Brain microvascular endothelial cell (primary cell): ENCODE measurements at regions not wholly inside any gene's neighbourhood (a gene's known extent, or its start where the extent isn't known, plus 50 kb on each side); places are given as distances from the start of the nearest gene placed in this dataset.

ENCODE experiments used
- DNase-seq: peaks from one replicate; pipeline ENCODE4 v3.0.0-alpha.2; 2020
- H3K27ac ChIP-seq: fragments of 250-450 bp; sonication (Bioruptor Pico); 2 replicates; pipeline ENCODE4 v1.5.1; 2020; ENCODE audit warnings: mild to moderate bottlenecking, moderate library complexity
- H3K27me3 ChIP-seq: fragments of 250-450 bp; sonication (Bioruptor Pico); replicated peaks from 2 replicates; pipeline ENCODE4 v1.5.1; 2020; ENCODE audit warnings: mild to moderate bottlenecking
- H3K36me3 ChIP-seq: fragments of 250-450 bp; sonication (Bioruptor Pico); replicated peaks from 2 replicates; pipeline ENCODE4 v1.5.1; 2020; ENCODE audit warnings: mild to moderate bottlenecking
- H3K4me3 ChIP-seq: 2 replicates; pipeline ENCODE4 v1.5.1; 2011; ENCODE audit warnings: low read depth, mild to moderate bottlenecking, control low read depth, low read length, moderate library complexity
- CTCF ChIP-seq: IDR thresholded peaks from 2 replicates; pipeline ENCODE4 v1.5.1; 2011; ENCODE audit warnings: low read depth, mild to moderate bottlenecking, moderate library complexity, low read length, control low read depth, inconsistent platforms; ENCODE audit errors: missing control alignments
- in situ Hi-C: cut with HindIII; loops from 2 replicates; pipeline ENCODE4 v1.10.0; 2017; ENCODE audit warnings: low sequenced_read_pairs, low pct_ligation_motif_present

- in situ Hi-C loops: loop anchor here (10.0 kb wide), 1 partner anchor 207 kb away; no protein-coding TSS in a partner anchor
- no peak overlapping the region for H3K27ac ChIP-seq
- DNase-seq: no peak
These were observed 125.8 kb upstream of the STX18 start for GRCh38 chr4:4667622-4668081.

GRCh38 chr4:4666693-4667621 is 125.1 kb upstream of the STX18 start:
- in situ Hi-C loops: loop anchor here (10.0 kb wide), 1 partner anchor 208 kb away; no protein-coding TSS in a partner anchor
- DNase-seq: no peak

More at GRCh38 chr4:4667622-4668081, 125.8 kb upstream of the STX18 start:
- peaks cover 5% of the 10 kb centered on the region for H3K27me3 ChIP-seq
- TF ChIP-seq CTCF: no peak
- no peaks in the 10 kb centered on the region for H3K36me3 ChIP-seq
- no peak overlapping the region for H3K4me3 ChIP-seq

GRCh38 chr4:4666187-4666586 is 124.3 kb upstream of the STX18 start:
- in situ Hi-C loops: loop anchor here (10.0 kb wide), 1 partner anchor 209 kb away; no protein-coding TSS in a partner anchor

More at GRCh38 chr4:4666693-4667621, 125.1 kb upstream of the STX18 start:
- Histone ChIP-seq H3K27ac (no peak overlapping the region), H3K36me3 (no peaks in the 10 kb centered on the region), H3K27me3 (peaks cover 5% of the 10 kb centered on the region), H3K4me3 (no peak overlapping the region)
- TF ChIP-seq CTCF: peak; percentile 7

GRCh38 chr4:4664234-4664633 is 122.4 kb upstream of the STX18 start:
- in situ Hi-C loops: loop anchor here (10.0 kb wide), 1 partner anchor 211 kb away; no protein-coding TSS in a partner anchor
- no peaks in the 10 kb centered on the region for H3K36me3 ChIP-seq
- no peak overlapping the region for H3K27ac ChIP-seq
- TF ChIP-seq CTCF: no peak
- H3K4me3 ChIP-seq: no peak overlapping the region
- H3K27me3 ChIP-seq: peaks cover 5% of the 10 kb centered on the region
- no peak for DNase-seq

More at GRCh38 chr4:4666187-4666586, 124.3 kb upstream of the STX18 start:
- peaks cover 5% of the 10 kb centered on the region for H3K27me3 ChIP-seq
- no peaks in the 10 kb centered on the region for H3K36me3 ChIP-seq
- H3K27ac ChIP-seq: no peak overlapping the region
- no peak for TF ChIP-seq CTCF
- no peak overlapping the region for H3K4me3 ChIP-seq
- no peak for DNase-seq

GRCh38 chr4:4663028-4663427 is 121.2 kb upstream of the STX18 start:
- Histone ChIP-seq H3K27me3 (peaks cover 5% of the 10 kb centered on the region), H3K4me3 (no peak overlapping the region), H3K36me3 (no peaks in the 10 kb centered on the region), H3K27ac (peak overlapping the region; percentile 21)
- in situ Hi-C loops: loop anchor here (10.0 kb wide), 1 partner anchor 212 kb away; no protein-coding TSS in a partner anchor
- peak; percentile 58 for DNase-seq
- TF ChIP-seq CTCF: no peak
